Aorta (tissue), 5 donors: ENCODE measurements at regions not wholly inside any gene's neighbourhood (a gene's known extent, or its start where the extent isn't known, plus 50 kb on each side); places are given as distances from the start of the nearest gene placed in this dataset.
"Not testable (repeated sequence)": the region's sequence is repeated elsewhere in the genome, so short reads cannot be mapped to it uniquely, and the experiment has no call there.

Source experiments
- ATAC-seq: fragments of 200-7000 bp; cut with Tn5 transposase; one replicate; pipeline ENCODE4 v1.9.1; 2022; ENCODE audit warnings: moderate library complexity; ENCODE audit not compliant: low FRiP score
- DNase-seq, 2 donors: peaks; one replicate each; pipeline ENCODE4 v3.0.0-alpha.2; 2020
- H3K27ac ChIP-seq, 2 donors: one replicate each; pipeline ENCODE4 v1.5.1; 2013; ENCODE audit warnings: low read length in 2 of 2, mild to moderate bottlenecking in 2 of 2, moderate library complexity in 2 of 2, control low read depth in 1 of 2, inconsistent platforms in 1 of 2, low read depth in 1 of 2
- H3K27me3 ChIP-seq, 2 donors: one replicate each; pipeline ENCODE4 v1.6.1; 2013; ENCODE audit warnings: control low read depth in 1 of 2, low read length in 1 of 2, mild to moderate bottlenecking in 1 of 2, moderate library complexity in 1 of 2; ENCODE audit not compliant: insufficient read depth in 2 of 2, control insufficient read depth in 1 of 2
- H3K36me3 ChIP-seq, 2 donors: one replicate each; pipeline ENCODE4 v1.6.1; 2013; ENCODE audit warnings: control low read depth in 1 of 2, low read length in 1 of 2, mild to moderate bottlenecking in 1 of 2; ENCODE audit not compliant: insufficient read depth in 2 of 2, control insufficient read depth in 1 of 2
- H3K4me1 ChIP-seq, 2 donors: one replicate each; pipeline ENCODE4 v1.6.1; 2013; ENCODE audit warnings: low read length in 2 of 2, control low read depth in 1 of 2, mild to moderate bottlenecking in 1 of 2, moderate library complexity in 1 of 2; ENCODE audit not compliant: insufficient read depth in 2 of 2, control insufficient read depth in 1 of 2
- H3K4me3 ChIP-seq, 2 donors: one replicate each; pipeline ENCODE4 v1.5.1; 2013; ENCODE audit warnings: low read length in 2 of 2, control low read depth in 1 of 2, mild to moderate bottlenecking in 1 of 2
- H3K9me3 ChIP-seq: one replicate; pipeline ENCODE4 v1.6.1; 2013; ENCODE audit warnings: mild to moderate bottlenecking, low read length; ENCODE audit not compliant: control insufficient read depth
- WGBS, 2 donors: extraction: QIAGEN DNeasy Blood & Tissue Kit; methylation state at CpG; one replicate each; pipeline ENCODE4 v1.1.7; 2013; 5-methylcytosine and 5-hydroxymethylcytosine counted together
- intact Hi-C, 2 donors: fragments of 100-400 bp; cut with DNase I; formaldehyde crosslinking; loops; one replicate each; pipeline versions ENCODE4 v1.14.2 to v1.15.0; 2022
- donor health status: healthy with polysubstance abuse.
- donor health status: Bipolar disorder and iron deficiency.
- donor health status: DM: no; HTN: no; CAD: no.
- donor health status: DM: no; HTN: no; CAD: no.
- donor health status: DM: yes; HTN: yes; CAD: no.

DNA sequence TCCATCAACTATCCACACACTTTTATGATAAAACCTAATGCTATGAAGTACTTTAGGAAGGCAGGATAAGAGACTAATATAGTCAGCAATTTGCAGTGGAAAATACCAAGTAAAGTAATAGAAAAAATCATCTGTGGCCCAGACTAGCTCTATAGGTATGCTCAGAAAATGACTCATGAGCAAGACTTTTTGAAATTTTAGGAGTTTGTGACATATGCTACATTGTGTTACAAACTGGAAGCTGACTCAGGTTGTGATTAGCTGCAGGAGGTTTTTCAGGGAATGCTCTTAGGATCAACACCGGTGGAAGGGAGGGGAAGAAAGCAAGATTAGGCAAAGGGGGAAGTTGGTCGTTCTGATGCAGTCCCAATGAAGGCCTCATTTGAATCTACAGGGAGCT lies 56.1 kb downstream of the FEZF1 start:
- Histone ChIP-seq H3K4me1 (no peaks in the 10 kb centered on the region), H3K27ac (no peak overlapping the region), H3K27me3 (no peaks in the 10 kb centered on the region), H3K36me3 (no peaks in the 10 kb centered on the region), H3K4me3 (no peak overlapping the region), H3K9me3 (peaks cover 5% of the 10 kb centered on the region)
- 59 to 61% methylated on average over 2 of the region's 2 CpGs for WGBS, 2 donors
- intact Hi-C loops, result no loop called here
- no peak for DNase-seq
- ATAC-seq, result no peak

DNA sequence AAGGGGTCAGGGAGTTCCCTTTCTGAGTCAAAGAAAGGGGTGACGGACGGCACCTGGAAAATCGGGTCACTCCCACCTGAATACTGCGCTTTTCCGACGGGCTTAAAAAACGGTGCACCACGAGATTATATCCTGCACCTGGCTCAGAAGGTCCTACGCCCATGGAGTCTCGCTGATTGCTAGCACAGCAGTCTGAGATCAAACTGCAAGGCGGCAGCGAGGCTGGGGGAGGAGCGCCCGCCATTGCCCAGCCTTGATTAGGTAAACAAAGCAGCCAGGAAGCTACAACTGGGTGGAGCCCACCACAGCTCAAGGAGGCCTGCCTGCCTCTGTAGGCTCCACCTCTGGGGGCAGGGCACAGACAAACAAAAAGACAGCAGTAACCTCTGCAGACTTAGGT lies 65.8 kb downstream of the FEZF1 start:
- H3K4me1 ChIP-seq, intact Hi-C loops, ATAC-seq, H3K9me3 ChIP-seq, H3K27ac ChIP-seq, H3K27me3 ChIP-seq, DNase-seq, H3K36me3 ChIP-seq, H3K4me3 ChIP-seq: not testable (repeated sequence)
- WGBS, 2 donors, result 78 to 82% methylated on average over 11 to 14 of the region's 14 CpGs

DNA sequence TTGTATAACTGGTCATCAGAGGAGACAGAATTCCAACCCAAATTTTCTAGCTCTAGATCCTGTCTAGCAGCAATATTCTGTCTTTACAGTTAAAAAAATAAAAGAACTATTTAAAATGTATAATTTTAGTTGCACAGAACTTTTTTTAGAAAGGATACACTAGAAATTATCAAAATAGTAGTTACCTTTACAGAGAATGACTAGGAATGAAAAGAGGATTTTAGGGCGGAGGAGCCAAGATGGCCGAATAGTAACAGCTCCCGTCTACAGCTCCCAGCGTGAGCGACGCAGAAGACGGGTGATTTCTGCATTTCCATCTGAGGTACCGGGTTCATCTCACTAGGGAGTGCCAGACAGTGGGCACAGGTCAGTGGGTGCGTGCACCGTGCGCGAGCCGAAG lies 66.3 kb downstream of the FEZF1 start:
- H3K36me3 ChIP-seq, H3K4me1 ChIP-seq, H3K27ac ChIP-seq, intact Hi-C loops, H3K4me3 ChIP-seq, DNase-seq, H3K9me3 ChIP-seq, ATAC-seq, H3K27me3 ChIP-seq: not testable (repeated sequence)
- 95 to 96% methylated on average over 13 of the region's 13 CpGs for WGBS, 2 donors

DNA sequence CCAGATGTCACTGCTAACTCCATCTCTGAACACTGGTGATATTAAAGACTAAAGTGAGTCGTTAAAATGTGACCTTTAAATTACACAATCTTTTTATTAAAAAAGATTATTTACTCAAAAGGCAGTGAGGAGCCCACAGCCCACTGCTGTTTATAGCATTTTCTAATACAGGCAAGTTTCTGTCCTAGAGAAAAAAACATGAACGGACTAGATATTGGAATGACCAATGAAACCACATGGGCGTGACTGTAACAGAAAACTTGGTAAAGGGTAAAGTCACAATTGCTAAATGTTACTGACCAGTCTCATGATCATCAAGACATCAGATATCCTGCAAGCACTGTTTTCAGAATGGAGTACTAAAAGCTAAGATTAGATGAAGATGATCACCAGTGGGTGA lies 78.7 kb downstream of the FEZF1 start:
- ATAC-seq, result no peak
- 74 to 77% methylated on average over 3 of the region's 3 CpGs for WGBS, 2 donors
- H3K9me3 ChIP-seq, result no peaks in the 10 kb centered on the region
- DNase-seq, result no peak
- no peak overlapping the region for H3K27ac ChIP-seq
- H3K4me3 ChIP-seq, result no peak overlapping the region
- H3K36me3 ChIP-seq, result no peaks in the 10 kb centered on the region
- H3K27me3 ChIP-seq, result no peaks in the 10 kb centered on the region
- intact Hi-C loops, result loop anchor here in 1 of 2 donors (10.0 kb wide), 1 partner anchor 929 kb away; no protein-coding TSS in a partner anchor
- H3K4me1 ChIP-seq, result no peaks in the 10 kb centered on the region

DNA sequence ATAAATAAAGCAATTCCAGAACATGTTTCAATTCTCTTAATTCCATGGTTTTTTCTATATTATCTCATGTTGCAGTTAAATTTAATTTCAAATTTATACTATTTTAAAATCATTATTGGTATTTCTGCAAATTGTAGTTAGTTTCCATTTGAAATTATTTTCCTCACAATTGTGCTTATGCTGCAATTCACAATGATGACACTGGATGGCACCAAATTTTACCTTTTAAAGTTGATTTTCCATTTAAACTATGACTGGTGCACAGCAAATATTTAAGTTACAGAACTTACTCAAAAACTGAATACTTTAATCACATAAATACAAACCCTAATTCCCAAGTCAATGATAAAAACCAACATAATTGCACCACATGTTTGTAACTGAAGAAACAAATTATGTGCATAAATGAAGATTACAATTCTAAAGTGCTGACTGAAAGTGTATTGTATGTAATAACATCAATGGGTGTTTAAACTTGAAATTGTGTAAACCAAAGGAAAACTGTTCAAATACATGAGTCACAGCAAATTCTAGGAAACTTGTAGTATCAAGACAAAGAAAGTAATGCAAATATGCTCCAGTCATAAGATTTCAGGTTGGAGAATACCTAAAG lies 75.3 kb upstream of the AASS start:
- Histone ChIP-seq H3K36me3 (no peaks in the 10 kb centered on the region), H3K27me3 (no peaks in the 10 kb centered on the region), H3K4me1 (no peaks in the 10 kb centered on the region), H3K27ac (no peak overlapping the region), H3K4me3 (no peak overlapping the region), H3K9me3 (no peaks in the 10 kb centered on the region)
- no peak for ATAC-seq
- no peak for DNase-seq
- intact Hi-C loops, result loop anchor here (2.0 to 10.0 kb wide), 3 partner anchors 309 to 935 kb away; no protein-coding TSS in a partner anchor

DNA sequence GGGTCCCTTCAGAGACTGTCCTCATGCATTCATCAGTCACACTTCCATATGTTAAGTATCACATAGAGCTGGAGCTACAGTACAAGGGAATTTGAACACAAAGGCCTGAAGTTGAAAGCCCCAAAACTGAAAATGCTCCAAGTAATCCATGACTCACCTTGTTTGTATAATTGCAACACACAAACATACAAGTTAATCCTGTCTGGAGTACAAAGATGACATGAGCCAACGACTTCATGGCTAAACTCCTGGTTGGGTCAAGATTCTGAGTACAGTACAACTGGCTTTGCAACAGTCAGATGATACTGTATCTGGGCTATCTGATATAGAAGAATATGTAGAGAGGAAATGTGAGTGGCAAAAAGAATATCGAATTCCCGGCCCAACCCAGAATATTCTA lies 73.1 kb upstream of the AASS start:
- DNase-seq (no peak), ATAC-seq (no peak)
- 57 to 63% methylated on average over 3 of the region's 3 CpGs for WGBS, 2 donors
- no peaks in the 10 kb centered on the region for H3K9me3 ChIP-seq
- no peaks in the 10 kb centered on the region for H3K36me3 ChIP-seq
- no peak overlapping the region for H3K27ac ChIP-seq
- H3K4me1 ChIP-seq, result no peaks in the 10 kb centered on the region
- intact Hi-C loops, result loop anchor here (5.0 to 10.0 kb wide), 2 partner anchors 315 to 938 kb away; no protein-coding TSS in a partner anchor
- no peak overlapping the region for H3K4me3 ChIP-seq
- no peaks in the 10 kb centered on the region for H3K27me3 ChIP-seq

DNA sequence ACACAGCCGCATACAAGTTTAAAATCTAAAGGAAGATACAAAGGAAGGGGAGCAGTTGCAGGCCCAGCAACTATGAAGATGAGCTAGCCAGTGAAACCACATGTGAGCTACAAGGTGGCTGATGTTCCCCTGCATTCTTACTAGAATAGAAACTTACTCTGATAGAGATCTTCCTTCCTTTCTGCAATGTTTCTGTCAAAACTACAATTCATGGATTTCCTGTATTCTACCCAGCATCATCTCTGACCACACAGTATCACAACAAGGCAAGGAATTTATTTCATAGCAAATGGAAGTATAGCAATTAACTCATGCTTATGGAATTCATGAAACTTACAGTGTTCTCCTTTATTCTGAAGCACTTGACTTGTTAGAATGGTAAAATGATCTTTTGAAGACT lies 68.7 kb upstream of the AASS start:
- no peak for DNase-seq
- Histone ChIP-seq H3K4me3 (no peak overlapping the region), H3K36me3 (no peaks in the 10 kb centered on the region), H3K4me1 (no peaks in the 10 kb centered on the region), H3K9me3 (no peaks in the 10 kb centered on the region), H3K27ac (no peak overlapping the region), H3K27me3 (no peaks in the 10 kb centered on the region)
- 88 to 97% methylated on average over 1 of the region's 1 CpG for WGBS, 2 donors
- ATAC-seq, result no peak
- intact Hi-C loops, result loop anchor here in 1 of 2 donors (10.0 kb wide), 1 partner anchor 942 kb away; no protein-coding TSS in a partner anchor

DNA sequence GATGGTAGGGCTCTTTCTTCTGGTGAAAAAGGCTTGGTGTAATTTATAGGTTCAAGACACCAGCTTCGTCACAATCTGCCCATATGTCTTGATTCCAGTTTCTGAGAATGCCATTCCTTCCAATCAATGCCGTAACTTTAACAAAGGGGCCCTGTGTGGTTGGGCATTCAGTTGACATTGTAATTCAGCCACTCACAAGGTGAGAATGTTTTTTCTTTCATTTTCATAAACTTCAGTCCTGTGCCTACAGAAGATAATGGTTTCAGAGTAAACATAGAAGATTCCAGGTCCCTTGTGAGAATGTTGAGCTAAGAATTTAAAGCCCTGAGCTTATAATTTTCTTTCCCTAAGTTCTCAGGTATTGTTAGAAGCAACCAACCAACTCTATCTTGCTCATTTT lies 67.3 kb upstream of the AASS start:
- intact Hi-C loops, result loop anchor here in 1 of 2 donors (10.0 kb wide), 1 partner anchor 943 kb away; no protein-coding TSS in a partner anchor
- Histone ChIP-seq H3K27me3 (no peaks in the 10 kb centered on the region), H3K4me3 (no peak overlapping the region), H3K27ac (no peak overlapping the region), H3K4me1 (no peaks in the 10 kb centered on the region), H3K9me3 (peaks cover 1% of the 10 kb centered on the region), H3K36me3 (no peaks in the 10 kb centered on the region)
- DNase-seq (no peak), ATAC-seq (no peak)
- 66 to 77% methylated on average over 2 of the region's 2 CpGs for WGBS, 2 donors

DNA sequence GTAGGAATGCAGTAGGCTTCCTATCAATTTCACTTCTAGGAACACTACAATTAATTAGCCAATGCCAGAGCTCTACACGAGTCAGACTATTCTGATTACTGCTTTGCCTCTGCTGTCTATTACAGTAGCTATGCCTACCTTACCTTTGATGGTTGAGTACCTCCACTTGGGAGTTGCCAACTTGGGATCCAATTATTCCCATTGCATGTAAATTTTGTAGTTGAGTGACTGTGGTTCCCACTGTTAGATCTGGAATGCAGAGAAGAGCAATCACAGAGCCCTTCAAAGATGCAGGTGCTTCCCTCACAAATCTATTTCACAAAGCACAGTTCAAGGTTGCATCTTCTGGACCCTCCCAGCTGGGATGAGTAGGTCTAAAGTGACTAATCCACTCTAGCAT lies 62.9 kb upstream of the AASS start:
- Histone ChIP-seq H3K27me3 (no peaks in the 10 kb centered on the region), H3K36me3 (no peaks in the 10 kb centered on the region), H3K4me1 (no peaks in the 10 kb centered on the region), H3K4me3 (no peak overlapping the region), H3K9me3 (peaks cover 1% of the 10 kb centered on the region), H3K27ac (no peak overlapping the region)
- WGBS, 2 donors, result 83 to 92% methylated on average over 1 of the region's 1 CpG
- ATAC-seq, result no peak
- intact Hi-C loops, result no loop called here
- DNase-seq, result no peak
